ENCODE measurements at regions not wholly inside any gene's neighbourhood (a gene's known extent, or its start where the extent isn't known, plus 50 kb on each side); places are given as distances from the start of the nearest gene placed in this dataset.

- DNase-seq (ENCODE audit: low read depth in 1 of 2, low spot score in 1 of 2) = no peak
- no peak overlapping the region for H3K27ac ChIP-seq (replicated peaks)
- no peak for TF ChIP-seq POLR2AphosphoS5 (IDR thresholded peaks at IDR 0.05; ENCODE audit: low read depth)
- no peak for TF ChIP-seq CTCF (IDR thresholded peaks at IDR 0.05; ENCODE audit: insufficient read depth, low read length)
- TF ChIP-seq REST (IDR thresholded peaks at IDR 0.05; ENCODE audit: insufficient replicate concordance, low read depth) = no peak
- TF ChIP-seq GABPA (IDR thresholded peaks at IDR 0.05; ENCODE audit: low read depth) = no peak
- no peak for TF ChIP-seq SPI1 (IDR thresholded peaks at IDR 0.05; ENCODE audit: borderline replicate concordance, low read depth)
- no peaks in the 10 kb centered on the region for H3K27me3 ChIP-seq (ENCODE audit: insufficient read depth, poor library complexity, severe bottlenecking)
- no peak overlapping the region for H3K4me3 ChIP-seq (replicated peaks; ENCODE audit: insufficient read depth, low read length)
Observed at GRCh38 chr17:62897706-62898105, 68.3 kb upstream of the TANC2 start.

- peak; percentile 67 to 79 for DNase-seq (ENCODE audit: low read depth in 1 of 2, low spot score in 1 of 2)
- Histone ChIP-seq H3K27ac (replicated peaks) (peak overlapping the region; percentile 88), H3K4me3 (replicated peaks; ENCODE audit: insufficient read depth, low read length) (no peak overlapping the region), H3K27me3 (ENCODE audit: insufficient read depth, poor library complexity, severe bottlenecking) (no peaks in the 10 kb centered on the region)
- TF ChIP-seq REST (IDR thresholded peaks at IDR 0.05; ENCODE audit: insufficient replicate concordance, low read depth) (no peak), GABPA (IDR thresholded peaks at IDR 0.05; ENCODE audit: low read depth) (no peak), POLR2AphosphoS5 (IDR thresholded peaks at IDR 0.05; ENCODE audit: low read depth) (peak; percentile 66; the same call in 1 of the 2 replicates), SPI1 (IDR thresholded peaks at IDR 0.05; ENCODE audit: borderline replicate concordance, low read depth) (peak; percentile 57; the same call in 1 of the 2 replicates), CTCF (IDR thresholded peaks at IDR 0.05; ENCODE audit: insufficient read depth, low read length) (no peak)
Observed at GRCh38 chr17:62895320-62896301, 70.4 kb upstream of the TANC2 start.

- peak; percentile 63 to 93 for DNase-seq (ENCODE audit: low read depth in 1 of 2, low spot score in 1 of 2)
- TF ChIP-seq POLR2AphosphoS5 (IDR thresholded peaks at IDR 0.05; ENCODE audit: low read depth) (peak; percentile 69), SPI1 (IDR thresholded peaks at IDR 0.05; ENCODE audit: borderline replicate concordance, low read depth) (peak; percentile 73; the same call in 1 of the 2 replicates), CTCF (IDR thresholded peaks at IDR 0.05; ENCODE audit: insufficient read depth, low read length) (no peak), GABPA (IDR thresholded peaks at IDR 0.05; ENCODE audit: low read depth) (no peak), REST (IDR thresholded peaks at IDR 0.05; ENCODE audit: insufficient replicate concordance, low read depth) (peak; percentile 21)
- H3K27ac ChIP-seq (replicated peaks) = peak overlapping the region; percentile 70
- no peak overlapping the region for H3K4me3 ChIP-seq (replicated peaks; ENCODE audit: insufficient read depth, low read length)
- no peaks in the 10 kb centered on the region for H3K27me3 ChIP-seq (ENCODE audit: insufficient read depth, poor library complexity, severe bottlenecking)
Observed at GRCh38 chr17:62892870-62893338, 73.1 kb upstream of the TANC2 start.

Measured in HL-60 (cell line).